ENCODE measurements at regions not wholly inside any gene's neighbourhood (a gene's known extent, or its start where the extent isn't known, plus 50 kb on each side); places are given as distances from the start of the nearest gene placed in this dataset.

DNA sequence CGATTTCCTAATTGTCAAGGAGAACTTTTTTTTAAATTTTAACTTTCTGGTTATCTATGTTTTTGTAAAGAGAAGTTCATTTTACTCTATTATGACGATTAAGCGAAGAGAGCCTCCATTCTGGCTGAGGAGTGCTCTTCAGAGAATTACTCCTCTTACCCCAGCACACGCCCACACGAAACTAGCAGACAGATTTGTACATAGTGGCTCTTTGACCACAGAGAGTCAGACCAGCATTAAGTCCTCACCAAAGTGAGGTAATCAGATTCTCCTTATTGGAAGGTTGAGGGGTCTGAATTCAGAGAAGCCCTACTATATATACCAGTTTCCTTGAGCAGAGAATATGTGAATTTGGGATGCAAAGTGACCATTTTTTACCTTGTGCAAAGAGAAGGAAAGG, 204.8 kb upstream of the TSC22D2 start:
- TF ChIP-seq, protein P1, sequence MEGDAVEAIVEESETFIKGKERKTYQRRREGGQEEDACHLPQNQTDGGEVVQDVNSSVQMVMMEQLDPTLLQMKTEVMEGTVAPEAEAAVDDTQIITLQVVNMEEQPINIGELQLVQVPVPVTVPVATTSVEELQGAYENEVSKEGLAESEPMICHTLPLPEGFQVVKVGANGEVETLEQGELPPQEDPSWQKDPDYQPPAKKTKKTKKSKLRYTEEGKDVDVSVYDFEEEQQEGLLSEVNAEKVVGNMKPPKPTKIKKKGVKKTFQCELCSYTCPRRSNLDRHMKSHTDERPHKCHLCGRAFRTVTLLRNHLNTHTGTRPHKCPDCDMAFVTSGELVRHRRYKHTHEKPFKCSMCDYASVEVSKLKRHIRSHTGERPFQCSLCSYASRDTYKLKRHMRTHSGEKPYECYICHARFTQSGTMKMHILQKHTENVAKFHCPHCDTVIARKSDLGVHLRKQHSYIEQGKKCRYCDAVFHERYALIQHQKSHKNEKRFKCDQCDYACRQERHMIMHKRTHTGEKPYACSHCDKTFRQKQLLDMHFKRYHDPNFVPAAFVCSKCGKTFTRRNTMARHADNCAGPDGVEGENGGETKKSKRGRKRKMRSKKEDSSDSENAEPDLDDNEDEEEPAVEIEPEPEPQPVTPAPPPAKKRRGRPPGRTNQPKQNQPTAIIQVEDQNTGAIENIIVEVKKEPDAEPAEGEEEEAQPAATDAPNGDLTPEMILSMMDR (IDR thresholded peaks at IDR 0.05), result no peak
- TF ChIP-seq POLR2A (IDR thresholded peaks at IDR 0.05), result no peak

All from gastroesophageal sphincter (tissue), 3 donors.